HG02870 (cell line): ENCODE measurements at regions not wholly inside any gene's neighbourhood (a gene's known extent, or its start where the extent isn't known, plus 50 kb on each side); places are given as distances from the start of the nearest gene placed in this dataset.
"Not testable (repeated sequence)": the region's sequence is repeated elsewhere in the genome, so short reads cannot be mapped to it uniquely, and the experiment has no call there.

Source experiments
- ATAC-seq: cut with Tn5 transposase; IDR thresholded peaks from one replicate; pipeline ENCODE4 v1.9.1; 2021; ENCODE audit warnings: mild to moderate bottlenecking, moderate library complexity; ENCODE audit not compliant: unreplicated experiment

DNA sequence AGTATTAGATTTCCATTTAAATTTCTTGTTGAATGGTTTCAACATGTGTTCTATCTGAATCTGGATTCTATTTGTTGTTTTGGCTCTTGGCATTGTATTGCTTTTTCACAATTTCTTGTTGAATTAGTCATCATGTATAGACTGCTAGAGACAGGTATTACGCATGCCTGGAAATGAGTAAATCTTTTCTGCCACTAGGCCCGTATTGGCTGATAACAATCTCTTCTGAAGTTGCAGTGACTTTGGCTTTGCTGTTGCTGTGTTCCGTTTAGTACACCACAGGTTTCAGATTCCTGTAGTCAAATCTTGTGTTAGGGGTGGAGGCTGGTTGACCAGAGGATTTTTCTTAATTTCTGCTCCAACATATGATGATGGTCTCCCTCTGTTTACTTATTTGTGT is 1339.4 kb downstream of the GRIK2 start:
- no peak for ATAC-seq

DNA sequence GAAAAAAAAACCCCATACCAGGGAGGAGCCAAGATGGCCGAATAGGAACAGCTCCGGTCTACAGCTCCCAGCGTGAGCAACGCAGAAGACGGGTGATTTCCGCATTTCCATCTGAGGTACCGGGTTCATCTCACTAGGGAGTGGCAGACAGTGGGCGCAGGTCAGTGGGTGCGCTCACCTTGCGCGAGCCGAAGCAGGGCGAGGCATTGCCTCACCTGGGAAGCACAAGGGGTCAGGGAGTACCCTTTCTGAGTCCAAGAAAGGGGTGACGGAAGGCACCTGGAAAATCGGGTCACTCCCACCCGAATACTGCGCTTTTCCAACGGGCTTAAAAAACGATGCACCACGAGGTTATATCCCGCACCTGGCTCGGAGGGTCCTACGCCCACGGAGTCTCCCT is 1328.6 kb downstream of the GRIK2 start:
- not testable (repeated sequence) for ATAC-seq

DNA sequence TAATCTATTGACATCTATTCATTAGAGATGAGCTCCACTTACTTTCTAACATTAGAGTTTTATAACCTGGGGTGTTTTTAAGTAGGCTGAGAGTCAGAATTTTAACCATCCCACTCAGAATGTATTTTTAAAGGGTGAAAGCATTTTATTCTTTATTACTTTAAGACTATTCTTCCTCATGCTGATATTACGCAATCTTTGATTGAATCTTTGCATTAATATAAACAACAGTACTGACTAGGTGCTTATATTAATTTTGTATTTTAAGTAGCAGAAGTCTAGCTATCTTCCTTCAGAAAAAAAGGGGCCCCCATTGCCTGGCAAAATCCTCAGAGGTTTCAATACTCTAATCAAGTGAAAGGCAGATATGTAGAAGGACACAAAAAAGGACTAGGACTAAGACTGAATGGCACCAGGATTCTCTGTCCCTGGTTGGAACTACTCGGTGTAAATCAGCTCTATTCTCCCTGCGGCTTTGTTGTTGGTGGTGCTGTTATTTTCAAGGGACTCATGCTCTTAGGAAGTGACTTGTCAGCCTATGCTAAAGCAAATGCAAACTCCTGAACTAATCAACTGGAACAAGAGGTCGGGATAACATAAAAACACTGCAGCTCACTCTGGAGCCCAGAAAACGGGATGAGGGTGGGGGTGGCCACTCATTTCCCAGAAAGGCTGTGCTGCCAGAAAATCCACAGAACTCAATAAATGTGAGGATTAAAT is 1324.4 kb downstream of the GRIK2 start:
- ATAC-seq: no peak

DNA sequence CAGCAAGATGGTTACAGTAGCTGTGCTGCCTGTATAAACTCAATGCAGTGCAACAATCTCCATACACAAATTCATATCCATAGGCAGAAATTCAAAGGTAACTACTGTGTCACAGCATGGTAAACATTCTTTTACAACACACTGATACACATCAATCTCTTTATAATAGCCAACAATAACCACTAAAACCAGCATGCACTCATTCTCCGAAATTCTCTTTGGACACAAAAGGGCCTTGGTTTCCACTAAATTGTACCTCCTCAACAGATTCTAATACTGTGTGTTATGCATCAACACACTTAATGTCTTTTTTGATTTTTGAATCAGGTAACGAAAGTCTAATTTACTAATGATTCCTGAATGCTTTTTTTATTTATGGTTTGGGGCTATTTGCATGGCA is 1323.7 kb downstream of the GRIK2 start:
- no peak for ATAC-seq

DNA sequence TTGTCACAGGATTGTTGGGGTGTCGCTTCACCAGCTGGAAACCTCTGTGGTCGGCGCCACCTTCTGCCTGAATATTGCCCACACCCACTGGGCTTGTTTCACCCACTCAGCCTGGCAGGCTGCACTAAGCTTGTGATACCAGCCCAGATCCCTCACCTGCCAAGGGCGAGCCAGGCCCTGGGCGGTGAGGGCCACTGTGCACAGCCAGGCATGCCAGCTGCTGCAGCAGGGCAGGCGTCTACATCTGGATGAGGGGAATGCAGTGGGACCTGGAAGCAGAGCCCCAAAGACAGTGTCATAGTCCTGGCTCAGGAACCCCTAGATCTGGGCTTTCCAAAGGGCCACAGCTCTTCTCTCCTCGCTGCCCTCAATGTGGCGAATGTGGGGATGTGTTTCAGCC is 1307.5 kb downstream of the GRIK2 start:
- ATAC-seq: no peak

DNA sequence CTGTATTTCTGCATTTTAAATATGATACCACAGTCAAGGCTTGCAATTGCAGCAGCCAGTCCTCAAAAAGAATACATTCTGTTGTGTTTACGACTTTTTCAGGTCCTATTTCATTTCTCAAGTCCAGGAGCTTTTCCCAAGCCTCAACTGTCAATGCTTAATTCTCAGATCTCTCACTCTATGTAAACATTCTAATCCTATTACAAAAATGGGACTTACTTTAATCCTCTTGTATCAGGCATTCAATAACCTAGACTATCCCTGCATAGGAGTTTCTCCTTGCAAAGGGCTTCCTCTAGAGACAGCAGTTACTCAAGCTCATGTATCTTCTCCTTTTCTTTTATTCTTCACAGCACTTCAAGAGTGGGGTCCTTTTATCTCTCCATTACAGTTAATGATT is 1293.0 kb downstream of the GRIK2 start:
- no peak for ATAC-seq

DNA sequence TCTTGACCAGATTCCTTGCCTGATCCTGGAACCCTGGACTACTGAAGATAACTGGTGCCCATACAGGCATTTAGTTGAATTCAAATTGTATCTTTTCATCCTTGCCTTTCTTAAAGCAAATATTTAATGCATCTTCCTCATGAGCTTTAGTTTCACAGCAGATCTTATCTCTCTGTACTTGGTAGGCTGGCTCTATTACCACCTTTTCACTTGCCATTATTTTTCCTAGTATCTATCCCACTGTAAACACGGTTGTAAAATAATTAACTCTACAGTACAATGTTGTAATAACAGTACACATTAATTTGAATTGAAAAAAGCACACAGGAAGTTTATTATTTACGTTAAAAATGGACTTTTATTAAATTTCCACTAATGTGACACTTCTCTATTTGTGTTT is 1286.9 kb downstream of the GRIK2 start:
- ATAC-seq: no peak

DNA sequence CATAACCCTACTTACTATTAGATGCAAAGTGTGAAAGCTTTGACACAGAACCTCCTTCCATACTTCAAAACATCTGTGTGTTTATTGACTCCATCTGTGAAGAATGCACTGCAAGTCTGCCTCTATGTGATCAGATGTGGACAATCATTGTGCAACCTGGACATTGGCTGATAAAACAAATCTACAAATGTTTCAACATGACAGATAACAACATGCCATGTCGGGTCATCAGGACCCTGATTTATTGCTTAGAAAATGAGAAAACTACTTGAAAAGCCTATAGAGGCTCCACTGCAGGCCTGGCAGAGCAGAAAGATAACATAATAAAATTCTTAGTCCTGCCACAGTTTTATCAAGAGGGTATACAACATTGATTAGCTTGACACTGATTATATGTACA is 1286.4 kb downstream of the GRIK2 start:
- no peak for ATAC-seq

DNA sequence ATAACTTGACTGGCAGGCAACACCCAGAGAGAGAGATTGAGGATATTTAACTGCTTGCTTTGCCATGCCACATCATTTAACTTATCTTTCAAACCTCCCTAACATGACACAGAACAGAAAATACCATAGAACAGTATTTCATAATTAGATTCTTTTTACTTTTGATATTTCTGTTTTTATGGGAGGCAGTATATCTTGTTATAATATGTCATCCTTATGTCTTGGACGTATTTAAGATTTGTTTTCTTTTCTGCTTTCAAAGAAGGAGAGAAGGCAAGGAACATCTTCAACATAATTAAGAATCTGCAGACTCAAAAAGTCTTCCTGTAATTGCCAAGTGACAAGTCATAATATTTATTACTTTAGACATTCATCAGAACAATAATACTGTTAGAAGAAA is 1283.7 kb downstream of the GRIK2 start:
- ATAC-seq: no peak

DNA sequence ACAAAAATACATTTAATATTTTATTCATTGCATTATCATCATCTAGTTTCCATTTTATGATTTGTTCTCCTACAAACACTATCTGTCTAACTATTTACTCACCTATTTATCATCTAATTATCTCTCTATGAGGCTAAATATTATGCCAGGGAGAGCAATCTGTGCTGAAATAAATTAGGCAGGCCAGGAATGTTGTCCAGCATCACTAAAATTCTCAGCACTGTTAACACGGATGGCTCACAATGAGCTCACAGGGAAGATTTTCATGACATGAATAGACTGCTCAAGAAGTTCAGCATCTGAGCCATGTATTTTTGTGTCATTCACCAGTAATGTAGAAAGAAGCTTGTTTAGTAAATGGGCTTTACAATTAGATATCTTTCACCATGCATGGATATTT is 1277.2 kb downstream of the GRIK2 start:
- no peak for ATAC-seq

DNA sequence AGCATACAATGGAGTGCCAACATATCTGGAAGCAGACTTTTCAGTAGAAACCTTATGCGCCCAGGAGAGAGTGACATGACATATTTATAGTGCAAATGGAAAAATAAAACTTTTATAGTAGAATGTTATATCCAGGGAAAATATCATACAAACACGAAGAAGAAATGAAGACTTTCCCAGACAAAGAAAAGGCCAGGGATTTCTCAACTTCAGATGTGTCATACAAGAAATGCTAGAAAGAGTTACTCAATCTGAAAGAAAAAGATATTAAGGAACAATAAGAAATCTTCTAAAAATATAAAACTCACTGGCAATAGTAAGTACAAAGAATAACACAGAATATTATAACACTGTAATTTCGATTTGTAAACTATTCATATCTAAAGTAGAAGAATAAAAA is 1269.3 kb downstream of the GRIK2 start:
- no peak for ATAC-seq

DNA sequence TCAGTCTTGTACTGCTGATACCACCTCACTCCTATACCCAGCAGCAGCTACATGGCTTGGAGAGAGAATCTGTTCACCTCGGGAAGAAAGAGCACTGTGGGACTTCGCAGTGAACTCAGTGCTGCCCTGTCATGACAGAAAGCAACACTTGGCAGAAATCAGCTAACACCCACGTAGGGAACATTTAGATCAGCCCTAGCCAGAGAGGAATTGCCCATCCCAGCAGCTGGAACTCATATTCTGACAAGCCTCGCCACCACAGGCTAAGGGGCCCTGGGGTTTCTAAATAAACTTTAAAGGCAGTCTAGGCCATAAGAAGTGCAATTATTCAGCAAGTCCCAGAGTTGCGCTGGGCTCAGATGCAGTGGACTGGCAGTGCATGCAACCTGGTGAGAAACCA is 1266.8 kb downstream of the GRIK2 start:
- ATAC-seq: no peak

DNA sequence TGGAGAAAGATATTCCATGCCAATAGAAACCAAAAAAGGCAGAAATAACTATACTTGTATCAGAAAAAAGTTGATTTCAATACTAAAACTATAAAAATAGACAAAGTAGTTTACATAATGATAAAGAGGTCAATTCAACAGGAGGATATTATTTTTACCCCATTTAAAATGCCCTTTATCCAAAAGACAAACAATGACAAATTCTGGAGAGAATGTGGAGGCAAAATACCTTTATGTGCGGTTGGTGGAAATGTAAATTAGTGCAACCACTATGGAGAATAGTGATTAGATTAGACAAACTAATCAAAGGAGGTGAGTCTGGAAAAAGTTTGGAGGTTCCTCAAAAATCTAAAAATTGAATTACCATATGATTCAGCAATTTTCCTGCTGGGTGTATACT is 1262.3 kb downstream of the GRIK2 start:
- no peak for ATAC-seq

DNA sequence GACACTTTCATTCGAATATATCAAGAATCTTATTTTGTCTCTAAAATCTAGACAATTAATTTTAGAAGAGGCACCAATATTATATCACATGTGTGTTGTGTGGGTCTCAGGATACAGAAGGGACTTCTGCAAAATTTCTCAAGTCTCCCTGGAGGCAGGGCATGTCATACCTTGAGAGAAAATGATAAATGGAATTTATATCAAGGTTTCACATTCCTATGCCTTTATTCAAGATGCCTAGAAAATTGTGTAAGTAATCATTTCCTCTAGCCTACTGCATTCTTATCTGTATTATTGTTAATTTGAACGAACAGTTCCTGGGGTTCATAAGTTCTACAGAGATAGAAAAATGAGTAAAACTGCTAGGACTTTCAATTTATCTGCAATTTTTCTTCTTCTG is 1247.9 kb downstream of the GRIK2 start:
- ATAC-seq: no peak

DNA sequence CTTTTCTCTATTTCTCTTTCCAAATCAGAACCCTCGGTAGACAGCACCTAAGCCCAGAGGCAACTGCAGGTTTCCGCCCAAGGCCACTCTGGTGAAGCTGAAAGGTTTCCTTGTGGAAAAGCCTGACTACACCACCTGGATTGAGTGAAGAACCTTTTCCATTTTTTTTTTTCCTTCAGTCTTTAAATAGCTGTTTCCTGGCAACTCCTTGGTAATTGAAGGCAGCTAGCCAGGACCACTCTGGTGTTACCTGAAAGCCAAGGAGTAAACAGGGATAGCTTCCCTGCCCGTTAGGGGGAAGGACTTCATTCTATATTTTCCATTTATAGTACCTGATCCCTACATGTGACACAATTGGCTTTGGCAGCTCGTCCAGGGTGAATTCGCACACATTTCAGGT is 1238.4 kb downstream of the GRIK2 start:
- no peak for ATAC-seq

DNA sequence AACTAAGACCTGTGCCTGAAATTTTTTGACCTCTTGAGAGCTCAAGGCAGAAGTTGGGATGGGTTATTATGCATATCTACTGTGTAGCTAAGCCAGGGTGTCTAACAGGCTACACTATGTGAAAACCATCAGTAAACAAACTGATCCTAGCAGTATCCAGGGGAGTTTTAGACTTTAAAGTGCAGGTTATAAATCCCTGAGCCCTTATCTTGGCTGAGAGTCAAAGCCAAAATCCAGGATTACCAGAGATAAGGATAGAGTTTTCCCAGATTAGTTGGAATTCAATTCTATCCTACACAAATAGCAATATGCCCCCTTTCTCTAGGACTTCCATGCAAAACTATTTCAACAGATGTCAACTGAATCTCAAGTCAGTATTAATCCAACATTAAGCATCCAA is 1229.7 kb downstream of the GRIK2 start:
- ATAC-seq: no peak

DNA sequence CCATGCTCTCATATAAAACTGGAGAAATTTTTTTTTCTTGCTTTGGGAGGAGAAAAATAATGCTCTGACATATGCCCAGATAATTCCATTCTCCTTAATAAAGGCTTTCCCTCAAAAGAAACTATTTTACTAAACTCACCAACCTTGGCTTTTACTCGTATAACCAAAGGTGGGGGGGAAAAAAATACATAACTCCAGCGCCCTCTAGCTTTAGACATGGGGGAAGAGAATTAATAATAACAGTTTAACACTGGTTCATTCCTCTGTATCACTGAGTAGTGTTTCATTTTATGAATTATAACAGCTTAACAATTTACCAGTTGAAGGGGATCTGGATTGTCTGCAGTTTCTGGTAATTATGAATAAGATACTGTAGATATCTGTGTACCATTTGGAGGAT is 1226.1 kb downstream of the GRIK2 start:
- ATAC-seq: no peak

DNA sequence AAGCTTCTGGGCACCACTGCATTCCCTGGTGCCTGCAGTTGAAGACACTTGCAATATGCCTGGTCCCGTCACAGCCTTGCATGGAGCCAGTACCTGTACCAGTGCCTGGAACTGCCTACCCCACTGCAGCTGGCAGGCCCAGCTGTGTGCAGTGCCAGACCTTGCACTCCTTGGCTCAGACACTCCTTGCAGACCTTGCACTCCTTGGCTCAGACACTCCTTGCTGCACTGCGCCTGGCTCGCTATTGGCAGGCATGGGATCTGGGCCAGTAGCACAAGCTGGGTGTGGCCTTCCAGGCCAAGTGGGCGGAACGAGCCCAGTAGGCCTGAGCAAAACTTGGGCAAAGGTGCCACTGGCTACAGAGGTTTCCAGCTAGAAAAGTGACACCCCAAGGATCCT is 1189.1 kb downstream of the GRIK2 start:
- no peak for ATAC-seq

DNA sequence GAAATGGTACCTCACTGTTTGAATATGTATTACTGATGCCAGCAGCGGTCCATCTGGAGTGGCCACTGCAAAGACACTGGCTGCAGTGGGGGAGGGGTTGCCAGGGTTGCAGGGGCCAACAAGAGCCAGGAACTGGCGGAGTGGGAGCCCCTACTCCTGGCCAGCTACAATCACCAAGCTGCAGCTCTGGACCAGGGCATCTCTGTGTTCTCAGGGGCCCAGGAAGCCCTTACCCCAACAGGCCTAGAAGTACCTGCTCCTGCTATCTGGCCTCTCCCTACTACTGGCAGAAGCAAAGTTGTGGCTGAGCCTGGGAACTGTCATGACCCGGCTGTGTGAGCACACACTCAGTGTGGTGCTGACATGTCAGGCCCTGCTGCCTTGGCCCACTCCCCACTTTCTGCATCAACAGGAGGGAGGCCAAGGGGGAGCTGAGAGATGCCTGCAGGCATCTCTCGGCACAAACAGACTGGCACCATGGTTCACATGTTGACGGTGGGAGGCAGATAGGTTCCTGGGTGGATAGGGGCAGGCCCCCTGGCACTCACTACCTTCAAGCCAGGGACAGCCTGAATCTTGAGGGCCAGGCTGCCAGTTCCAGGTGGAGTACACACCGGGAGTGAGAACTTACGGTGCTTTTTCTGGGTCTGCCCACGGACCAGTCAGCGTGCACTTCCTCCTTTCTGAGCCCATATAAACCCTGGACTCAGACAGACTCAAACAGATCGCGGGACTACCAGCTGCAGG is 1188.0 kb downstream of the GRIK2 start:
- ATAC-seq: no peak

DNA sequence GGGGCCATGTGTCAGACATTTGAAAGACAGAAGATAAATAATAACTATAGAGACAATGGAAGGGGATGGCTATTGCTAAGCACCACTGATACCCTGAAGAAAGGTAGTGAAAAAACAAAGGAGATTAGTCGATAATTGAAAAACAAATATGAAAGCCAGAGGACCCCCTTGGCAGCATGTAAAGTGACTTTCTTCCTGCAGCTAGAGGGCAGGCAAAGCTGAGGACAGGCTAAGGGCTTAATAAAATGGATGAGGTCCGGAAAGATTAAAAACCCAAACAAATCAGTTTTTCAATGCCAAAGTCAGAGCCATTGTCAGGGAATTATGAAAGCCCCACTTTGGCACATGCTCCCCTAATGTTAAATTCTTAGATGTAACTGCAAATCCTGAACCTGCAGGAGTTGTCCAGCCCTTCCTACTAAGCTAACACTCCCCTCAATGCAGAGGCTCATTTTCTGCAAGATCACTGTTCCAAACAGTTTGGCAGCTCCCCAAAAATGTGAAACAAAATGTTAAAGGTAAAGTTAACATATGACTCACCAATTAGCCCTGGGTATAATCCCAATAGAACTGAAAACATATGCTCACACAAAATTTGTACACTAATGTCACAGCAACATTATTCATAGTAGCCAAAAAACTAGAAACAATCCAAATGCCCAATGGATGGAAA is 1177.9 kb downstream of the GRIK2 start:
- no peak for ATAC-seq

DNA sequence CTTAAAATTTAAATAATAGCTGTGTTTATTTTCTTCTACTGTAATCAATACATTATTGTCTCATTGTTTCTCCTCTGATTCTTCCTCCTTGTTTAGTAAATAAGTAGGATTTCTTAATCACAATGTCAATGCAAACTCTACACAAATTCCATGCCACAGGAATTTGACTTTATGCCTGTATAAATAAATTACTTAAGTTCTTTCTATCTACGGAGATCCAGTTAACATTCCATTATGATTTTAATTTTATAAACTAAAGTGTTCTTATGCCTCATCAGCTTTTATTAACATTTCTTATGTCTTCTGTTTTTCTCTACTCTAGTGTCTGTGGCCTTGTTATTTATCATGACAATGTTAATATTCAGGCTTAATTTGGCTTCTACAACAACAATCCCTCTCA is 1169.2 kb downstream of the GRIK2 start:
- no peak for ATAC-seq

DNA sequence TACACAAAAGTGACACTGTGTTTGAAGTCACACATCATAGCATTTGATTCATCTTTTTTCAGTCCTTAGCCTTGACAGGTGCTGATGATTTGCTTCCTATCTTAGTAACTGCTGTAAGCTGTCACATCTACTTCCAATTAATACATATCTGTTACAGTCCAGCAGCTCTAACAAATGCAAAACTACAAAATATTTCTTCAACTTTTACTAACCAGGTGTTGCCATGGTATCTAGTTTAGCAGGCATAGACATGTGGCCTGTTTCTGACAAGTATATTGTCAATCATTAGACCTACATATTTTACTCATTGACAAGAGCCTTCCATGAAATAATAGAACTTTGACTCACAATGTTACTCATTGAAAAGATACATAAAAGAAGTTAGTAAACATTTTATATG is 1159.7 kb downstream of the GRIK2 start:
- ATAC-seq: no peak
